Breast epithelium (tissue), 3 donors: ENCODE measurements at regions not wholly inside any gene's neighbourhood (a gene's known extent, or its start where the extent isn't known, plus 50 kb on each side); places are given as distances from the start of the nearest gene placed in this dataset.

Source experiments
- CTCF ChIP-seq, 3 donors: fragments of 450-650 bp; IDR thresholded peaks; one replicate each; pipeline ENCODE4 v1.5.1; 2016 to 2017; ENCODE audit warnings: antibody characterized with exemption in 3 of 3, mild to moderate bottlenecking in 3 of 3, moderate library complexity in 3 of 3
- POLR2A ChIP-seq: fragments of 450-650 bp; IDR thresholded peaks from one replicate; pipeline ENCODE4 v1.6.1; 2016; ENCODE audit warnings: antibody characterized with exemption, mild to moderate bottlenecking, moderate library complexity
- POLR2AphosphoS5 ChIP-seq, 3 donors: sonication (generic); formaldehyde crosslinking; IDR thresholded peaks; one replicate each; pipeline ENCODE4 v1.6.1; 2017; ENCODE audit warnings: antibody characterized with exemption in 3 of 3

- no peak for TF ChIP-seq POLR2A
- no peak for TF ChIP-seq CTCF (IDR thresholded peaks at IDR 0.05)
- no peak for TF ChIP-seq POLR2AphosphoS5 (IDR thresholded peaks at IDR 0.05)
Measured at GRCh38 chr2:56021579-56021978, 98.0 kb upstream of the EFEMP1 start.
